ENCODE measurements at regions not wholly inside any gene's neighbourhood (a gene's known extent, or its start where the extent isn't known, plus 50 kb on each side); places are given as distances from the start of the nearest gene placed in this dataset.

GRCh38 chr3:152710549-152710948 lies 124.4 kb upstream of the P2RY1 start:
- TF ChIP-seq, protein P1, sequence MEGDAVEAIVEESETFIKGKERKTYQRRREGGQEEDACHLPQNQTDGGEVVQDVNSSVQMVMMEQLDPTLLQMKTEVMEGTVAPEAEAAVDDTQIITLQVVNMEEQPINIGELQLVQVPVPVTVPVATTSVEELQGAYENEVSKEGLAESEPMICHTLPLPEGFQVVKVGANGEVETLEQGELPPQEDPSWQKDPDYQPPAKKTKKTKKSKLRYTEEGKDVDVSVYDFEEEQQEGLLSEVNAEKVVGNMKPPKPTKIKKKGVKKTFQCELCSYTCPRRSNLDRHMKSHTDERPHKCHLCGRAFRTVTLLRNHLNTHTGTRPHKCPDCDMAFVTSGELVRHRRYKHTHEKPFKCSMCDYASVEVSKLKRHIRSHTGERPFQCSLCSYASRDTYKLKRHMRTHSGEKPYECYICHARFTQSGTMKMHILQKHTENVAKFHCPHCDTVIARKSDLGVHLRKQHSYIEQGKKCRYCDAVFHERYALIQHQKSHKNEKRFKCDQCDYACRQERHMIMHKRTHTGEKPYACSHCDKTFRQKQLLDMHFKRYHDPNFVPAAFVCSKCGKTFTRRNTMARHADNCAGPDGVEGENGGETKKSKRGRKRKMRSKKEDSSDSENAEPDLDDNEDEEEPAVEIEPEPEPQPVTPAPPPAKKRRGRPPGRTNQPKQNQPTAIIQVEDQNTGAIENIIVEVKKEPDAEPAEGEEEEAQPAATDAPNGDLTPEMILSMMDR (conservative IDR thresholded peaks at IDR 0.05; ENCODE audit: low read length): no peak
- H3K4me3 ChIP-seq (ENCODE audit: low read length): no peak overlapping the region
- no peak for DNase-seq (ENCODE audit: low read depth)

DNA sequence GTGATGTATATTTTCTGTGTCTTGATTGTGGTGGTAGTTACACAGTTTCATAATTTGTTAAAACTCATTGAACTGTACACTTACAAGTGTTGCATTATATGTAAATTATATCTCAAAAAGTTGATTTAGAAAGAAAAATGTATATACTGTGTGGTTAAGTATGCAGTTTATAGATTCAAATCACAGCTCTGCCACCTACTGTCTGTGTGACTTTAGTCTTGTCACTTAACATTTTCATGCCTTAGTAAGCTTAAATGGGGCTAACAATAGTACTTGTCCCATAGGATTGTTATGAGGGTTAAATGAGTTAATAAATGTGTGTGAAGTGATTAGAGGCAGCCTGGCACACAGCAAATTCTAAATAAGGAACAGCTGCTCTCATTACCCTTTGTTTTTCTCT lies 120.9 kb upstream of the P2RY1 start:
- no peak for DNase-seq (ENCODE audit: low read depth)
- TF ChIP-seq, protein P1 (conservative IDR thresholded peaks at IDR 0.05; ENCODE audit: low read length): no peak
- no peak overlapping the region for H3K4me3 ChIP-seq (ENCODE audit: low read length)

- H3K4me3 ChIP-seq (ENCODE audit: low read length): no peak overlapping the region
- DNase-seq (ENCODE audit: low read depth): no peak
- TF ChIP-seq, protein P1 (conservative IDR thresholded peaks at IDR 0.05; ENCODE audit: low read length): no peak
These were observed 120.4 kb upstream of the P2RY1 start for GRCh38 chr3:152714507-152714906.

- TF ChIP-seq, protein P1 (conservative IDR thresholded peaks at IDR 0.05; ENCODE audit: low read length): no peak
- DNase-seq (ENCODE audit: low read depth): no peak
- no peak overlapping the region for H3K4me3 ChIP-seq (ENCODE audit: low read length)
These were observed 117.7 kb upstream of the P2RY1 start for GRCh38 chr3:152717252-152717651.

DNA sequence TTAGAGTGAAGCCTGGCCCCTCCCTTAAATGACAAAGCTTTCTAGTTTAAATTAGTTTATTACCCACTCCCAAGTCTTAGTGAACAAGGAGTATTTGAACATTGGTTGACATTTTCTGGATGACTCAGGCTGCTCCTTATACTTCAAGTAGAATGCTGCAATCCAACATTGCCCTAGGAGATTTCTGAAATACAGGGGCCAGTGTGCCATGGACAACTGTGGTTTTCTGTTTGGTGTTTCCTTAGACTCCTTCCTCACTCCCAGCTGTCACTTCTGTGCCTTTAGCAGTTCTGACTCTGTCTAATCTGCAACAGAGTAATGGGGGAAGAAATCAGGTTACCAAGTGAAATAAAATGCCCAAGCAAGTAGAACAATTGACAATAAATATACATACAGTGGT lies 116.1 kb upstream of the P2RY1 start:
- DNase-seq (ENCODE audit: low read depth): no peak
- TF ChIP-seq, protein P1 (conservative IDR thresholded peaks at IDR 0.05; ENCODE audit: low read length): no peak
- H3K4me3 ChIP-seq (ENCODE audit: low read length): no peak overlapping the region

GRCh38 chr3:152719264-152719663 lies 115.7 kb upstream of the P2RY1 start:
- TF ChIP-seq, protein P1 (conservative IDR thresholded peaks at IDR 0.05; ENCODE audit: low read length): no peak
- no peak overlapping the region for H3K4me3 ChIP-seq (ENCODE audit: low read length)

GRCh38 chr3:152720951-152721718 lies 113.8 kb upstream of the P2RY1 start:
- no peak for DNase-seq (ENCODE audit: low read depth)
- TF ChIP-seq, protein P1 (conservative IDR thresholded peaks at IDR 0.05; ENCODE audit: low read length): no peak

More at GRCh38 chr3:152719264-152719663, 115.7 kb upstream of the P2RY1 start:
- DNase-seq (ENCODE audit: low read depth): peak; percentile 24

More at GRCh38 chr3:152720951-152721718, 113.8 kb upstream of the P2RY1 start:
- no peak overlapping the region for H3K4me3 ChIP-seq (ENCODE audit: low read length)

Data from AG10803 (cell line).